ENCODE measurements at regions not wholly inside any gene's neighbourhood (a gene's known extent, or its start where the extent isn't known, plus 50 kb on each side); places are given as distances from the start of the nearest gene placed in this dataset.

DNA sequence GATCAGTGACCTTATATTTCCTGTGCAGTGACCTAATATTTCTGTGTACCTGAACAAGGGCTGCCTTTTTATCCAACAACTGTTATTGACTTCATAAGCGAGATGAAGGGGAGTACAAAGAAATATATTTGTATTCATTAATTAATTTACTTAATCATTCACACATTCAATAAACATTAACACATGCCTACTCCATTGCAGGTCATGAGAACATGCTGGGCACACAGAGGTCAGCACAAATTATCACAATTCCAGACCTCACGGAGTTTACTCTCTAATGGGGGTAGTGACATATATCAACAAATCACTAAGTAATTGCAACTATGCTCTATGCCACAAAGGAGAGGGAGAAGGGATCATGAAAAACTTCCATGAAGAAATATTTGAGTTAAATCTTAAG lies 614.6 kb downstream of the TOX3 start:
- DNase-seq (ENCODE audit: low spot score in 2 of 2), result no peak
- intact Hi-C loops (cut with DNase I; ENCODE audit: low total_unique reads), result no loop called here
- H3K4me3 ChIP-seq, result no peak overlapping the region
- H3K9me3 ChIP-seq, result no peaks in the 10 kb centered on the region
- H3K36me3 ChIP-seq, result no peaks in the 10 kb centered on the region
- H3K27ac ChIP-seq, result no peak overlapping the region
- no peaks in the 10 kb centered on the region for H3K4me1 ChIP-seq
- peaks cover 0 to 8% of the 10 kb centered on the region in 2 donors for H3K27me3 ChIP-seq
- TF ChIP-seq POLR2AphosphoS5 (IDR thresholded peaks at IDR 0.05) (no peak), POLR2A (IDR thresholded peaks at IDR 0.05) (no peak), CTCF (IDR thresholded peaks at IDR 0.05) (no peak)

DNA sequence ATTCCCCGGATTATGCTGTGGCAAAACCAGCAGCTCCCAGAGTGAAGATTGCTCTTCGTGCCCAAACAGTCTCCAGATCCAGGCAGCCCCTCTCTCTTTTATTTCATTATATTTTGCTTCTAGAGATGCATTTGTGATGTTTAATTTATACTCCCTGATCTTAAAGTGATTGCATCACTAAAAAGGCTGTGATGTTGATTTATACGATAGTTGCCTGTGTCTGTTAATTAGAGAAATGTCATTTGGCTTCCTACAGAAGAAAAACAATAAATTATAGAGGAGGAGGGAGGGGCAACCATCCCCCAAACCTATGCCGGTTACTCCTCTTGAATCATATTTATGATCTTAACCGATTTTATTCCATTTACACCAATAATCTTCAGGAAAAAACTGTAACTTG lies 615.3 kb downstream of the TOX3 start:
- DNase-seq (ENCODE audit: low spot score in 2 of 2), result no peak
- TF ChIP-seq CTCF (IDR thresholded peaks at IDR 0.05) (no peak), POLR2AphosphoS5 (IDR thresholded peaks at IDR 0.05) (no peak), POLR2A (IDR thresholded peaks at IDR 0.05) (no peak)
- intact Hi-C loops (cut with DNase I; ENCODE audit: low total_unique reads), result no loop called here
- H3K36me3 ChIP-seq, result no peaks in the 10 kb centered on the region
- no peaks in the 10 kb centered on the region for H3K4me1 ChIP-seq
- no peak overlapping the region for H3K27ac ChIP-seq
- H3K9me3 ChIP-seq, result no peaks in the 10 kb centered on the region
- H3K4me3 ChIP-seq, result no peak overlapping the region
- H3K27me3 ChIP-seq, result peaks cover 0 to 8% of the 10 kb centered on the region in 2 donors

- no peak overlapping the region for H3K27ac ChIP-seq
- H3K27me3 ChIP-seq, result peaks cover 0 to 8% of the 10 kb centered on the region in 2 donors
- H3K9me3 ChIP-seq, result no peaks in the 10 kb centered on the region
- no peak for DNase-seq (ENCODE audit: low spot score in 2 of 2)
- H3K4me3 ChIP-seq, result no peak overlapping the region
- intact Hi-C loops (cut with DNase I; ENCODE audit: low total_unique reads), result no loop called here
- no peaks in the 10 kb centered on the region for H3K36me3 ChIP-seq
- no peak for TF ChIP-seq CTCF (IDR thresholded peaks at IDR 0.05)
- H3K4me1 ChIP-seq, result no peaks in the 10 kb centered on the region
Measured at GRCh38 chr16:51924744-51925143, 622.2 kb downstream of the TOX3 start.

DNA sequence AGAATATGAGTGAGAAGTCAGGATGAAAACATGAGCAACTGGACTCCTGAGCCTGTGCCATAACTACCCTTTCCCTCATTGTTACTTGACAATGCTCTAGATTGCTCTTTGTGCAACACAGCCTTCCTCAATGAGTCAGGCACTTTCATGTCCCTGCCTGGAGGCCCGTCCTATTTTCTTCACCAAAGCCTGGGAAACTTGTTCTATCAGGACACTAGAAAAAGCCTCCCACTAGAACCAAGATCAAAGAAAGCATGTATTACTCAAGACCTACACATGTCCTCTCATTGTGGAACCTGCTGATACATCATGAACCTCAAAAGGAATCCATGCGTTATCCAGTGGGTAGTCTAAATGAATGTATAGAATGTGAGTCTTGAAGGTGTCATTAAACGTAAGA lies 624.5 kb downstream of the TOX3 start:
- no peaks in the 10 kb centered on the region for H3K9me3 ChIP-seq
- no peak overlapping the region for H3K27ac ChIP-seq
- intact Hi-C loops (cut with DNase I; ENCODE audit: low total_unique reads), result no loop called here
- H3K27me3 ChIP-seq, result no peaks in the 10 kb centered on the region
- no peaks in the 10 kb centered on the region for H3K36me3 ChIP-seq
- no peak for DNase-seq (ENCODE audit: low spot score in 2 of 2)
- no peaks in the 10 kb centered on the region for H3K4me1 ChIP-seq
- no peak for TF ChIP-seq CTCF (IDR thresholded peaks at IDR 0.05)
- no peak for TF ChIP-seq POLR2A (IDR thresholded peaks at IDR 0.05)
- TF ChIP-seq POLR2AphosphoS5 (IDR thresholded peaks at IDR 0.05), result no peak
- no peak overlapping the region for H3K4me3 ChIP-seq

GRCh38 chr16:51919736-51920135 lies 627.2 kb downstream of the TOX3 start:
- no peak for DNase-seq (ENCODE audit: low spot score in 2 of 2)
- Histone ChIP-seq H3K4me3 (no peak overlapping the region), H3K27me3 (peaks cover 0 to 4% of the 10 kb centered on the region in 2 donors), H3K4me1 (no peaks in the 10 kb centered on the region), H3K36me3 (no peaks in the 10 kb centered on the region), H3K27ac (no peak overlapping the region), H3K9me3 (no peaks in the 10 kb centered on the region)
- intact Hi-C loops (cut with DNase I; ENCODE audit: low total_unique reads), result no loop called here
- no peak for TF ChIP-seq POLR2AphosphoS5 (IDR thresholded peaks at IDR 0.05)

- Histone ChIP-seq H3K36me3 (no peaks in the 10 kb centered on the region), H3K9me3 (no peaks in the 10 kb centered on the region), H3K4me3 (no peak overlapping the region), H3K27me3 (peaks cover 0 to 4% of the 10 kb centered on the region in 2 donors), H3K4me1 (no peaks in the 10 kb centered on the region), H3K27ac (no peak overlapping the region)
- DNase-seq (ENCODE audit: low spot score in 2 of 2), result no peak
- TF ChIP-seq CTCF (IDR thresholded peaks at IDR 0.05) (no peak), POLR2AphosphoS5 (IDR thresholded peaks at IDR 0.05) (no peak), POLR2A (IDR thresholded peaks at IDR 0.05) (no peak)
- intact Hi-C loops (cut with DNase I; ENCODE audit: low total_unique reads), result no loop called here
Measured at GRCh38 chr16:51916814-51917213, 630.1 kb downstream of the TOX3 start.

All from breast epithelium (tissue), 4 donors.